NCI-H2107 (cell line): ENCODE measurements at regions not wholly inside any gene's neighbourhood (a gene's known extent, or its start where the extent isn't known, plus 50 kb on each side); places are given as distances from the start of the nearest gene placed in this dataset.
A peak's percentile ranks its signal among the peaks of the same experiment; 100 is the strongest.
"Not testable (repeated sequence)": the region's sequence is repeated elsewhere in the genome, so short reads cannot be mapped to it uniquely, and the experiment has no call there.

Experiments
- DNase-seq: peaks from one replicate; lab custom pipeline; 2025; lab: John Stamatoyannopoulos, UW

GRCh38 chr7:50915621-50916020 is 132.9 kb upstream of the GRB10 start:
- no peak for DNase-seq

GRCh38 chr7:50914460-50914859 is 131.8 kb upstream of the GRB10 start:
- no peak for DNase-seq

GRCh38 chr7:50908628-50909290 is 126.1 kb upstream of the GRB10 start:
- no peak for DNase-seq

- not testable (repeated sequence) for DNase-seq
Observed at GRCh38 chr7:50898604-50899477, 116.1 kb upstream of the GRB10 start.

GRCh38 chr7:50887061-50887460 is 104.4 kb upstream of the GRB10 start:
- not testable (repeated sequence) for DNase-seq

- no peak for DNase-seq
Observed at GRCh38 chr7:50872437-50872836, 89.7 kb upstream of the GRB10 start.

GRCh38 chr7:50869108-50869725 is 86.5 kb upstream of the GRB10 start:
- no peak for DNase-seq

GRCh38 chr7:50868426-50869100 is 85.9 kb upstream of the GRB10 start:
- no peak for DNase-seq

- no peak for DNase-seq
Observed at GRCh38 chr7:50867034-50867356, 84.3 kb upstream of the GRB10 start.

GRCh38 chr7:50866343-50867033 is 83.8 kb upstream of the GRB10 start:
- no peak for DNase-seq

- DNase-seq = no peak
Observed at GRCh38 chr7:50865450-50865849, 82.8 kb upstream of the GRB10 start.

GRCh38 chr7:50864694-50865093 is 82.0 kb upstream of the GRB10 start:
- DNase-seq = no peak

- no peak for DNase-seq
Observed at GRCh38 chr7:50863053-50863452, 80.4 kb upstream of the GRB10 start.

- no peak for DNase-seq
Observed at GRCh38 chr7:50862302-50862701, 79.6 kb upstream of the GRB10 start.

GRCh38 chr7:50860598-50860997 is 77.9 kb upstream of the GRB10 start:
- no peak for DNase-seq

- no peak for DNase-seq
Observed at GRCh38 chr7:50860174-50860573, 77.5 kb upstream of the GRB10 start.

- no peak for DNase-seq
Observed at GRCh38 chr7:50858528-50859245, 76.0 kb upstream of the GRB10 start.

GRCh38 chr7:50857804-50858489 is 75.3 kb upstream of the GRB10 start:
- peak; percentile 35 for DNase-seq

GRCh38 chr7:50856806-50857205 is 74.1 kb upstream of the GRB10 start:
- no peak for DNase-seq

GRCh38 chr7:50856231-50856630 is 73.5 kb upstream of the GRB10 start:
- DNase-seq = no peak

- no peak for DNase-seq
Observed at GRCh38 chr7:50855526-50855925, 72.8 kb upstream of the GRB10 start.
